WTC11 (cell line): ENCODE measurements at regions not wholly inside any gene's neighbourhood (a gene's known extent, or its start where the extent isn't known, plus 50 kb on each side); places are given as distances from the start of the nearest gene placed in this dataset.

Source experiments
- ATAC-seq: fragments of 200-7000 bp; cut with Tn5 transposase; 2 replicates; pipeline ENCODE4 v1.10.0; 2021; ENCODE audit warnings: mild to moderate bottlenecking, moderate library complexity
- CTCF ChIA-PET: fragments of 300-600 bp; sonication (Branson Sonifier 250); formaldehyde crosslinking; loops from one replicate; lab custom pipeline; 2021; ENCODE audit warnings: antibody characterized with exemption; lab: Charles Lee
- POLR2A ChIA-PET: fragments of 350-600 bp; sonication (Branson Sonifier 250); formaldehyde crosslinking; loops from one replicate; lab custom pipeline; 2021; ENCODE audit warnings: antibody characterized with exemption; lab: Charles Lee
- DNase-seq: peaks from one replicate; pipeline ENCODE4 v3.0.0; 2021; ENCODE audit warnings: low spot score
- H3K27ac Mint-ChIP-seq: 2 replicates; pipeline ENCODE4 v1.8.0; 2021; ENCODE audit warnings: mixed read lengths
- H3K27me3 Mint-ChIP-seq: 2 replicates; pipeline ENCODE4 v1.8.0; 2021; ENCODE audit warnings: low read depth, mild to moderate bottlenecking, moderate library complexity, mixed read lengths
- H3K36me3 Mint-ChIP-seq: 2 replicates; pipeline ENCODE4 v1.8.0; 2021; ENCODE audit warnings: mixed read lengths
- H3K4me1 Mint-ChIP-seq: 2 replicates; pipeline ENCODE4 v1.8.0; 2022; ENCODE audit warnings: mixed read lengths
- H3K4me3 Mint-ChIP-seq: 2 replicates; pipeline ENCODE4 v1.8.0; 2021; ENCODE audit warnings: mild to moderate bottlenecking, moderate library complexity, mixed read lengths
- H3K9me3 Mint-ChIP-seq: 2 replicates; pipeline ENCODE4 v1.8.0; 2021; ENCODE audit warnings: mixed read lengths
- ARID4B ChIP-seq: sonication (generic); formaldehyde crosslinking; IDR thresholded peaks from 2 replicates; pipeline ENCODE4 v1.8.0; 2023; ENCODE audit warnings: missing genetic modification reagents, mild to moderate bottlenecking, borderline replicate concordance
- CBFB ChIP-seq: sonication (generic); formaldehyde crosslinking; IDR thresholded peaks from 2 replicates; pipeline ENCODE4 v1.8.1; 2022; ENCODE audit warnings: mild to moderate bottlenecking, low read depth, missing genetic modification reagents
- CDX4 ChIP-seq: fragments of 250-450 bp; sonication (Bioruptor Pico); IDR thresholded peaks from 2 replicates; pipeline ENCODE4 v1.9.0; 2021; ENCODE audit warnings: moderate library complexity, mild to moderate bottlenecking, inconsistent platforms, borderline replicate concordance
- ELF4 ChIP-seq: sonication (generic); formaldehyde crosslinking; IDR thresholded peaks from 2 replicates; pipeline ENCODE4 v1.8.1; 2022; ENCODE audit warnings: low read depth, mild to moderate bottlenecking, moderate library complexity, missing genetic modification reagents
- ERG ChIP-seq: fragments of 250-450 bp; sonication (Bioruptor Pico); IDR thresholded peaks from 2 replicates; pipeline ENCODE4 v1.8.0; 2021; ENCODE audit warnings: mild to moderate bottlenecking
- ESRRA ChIP-seq: sonication (generic); formaldehyde crosslinking; IDR thresholded peaks from 2 replicates; pipeline ENCODE4 v1.8.1; 2022; ENCODE audit warnings: mild to moderate bottlenecking, missing genetic modification reagents, borderline replicate concordance
- FOXP4 ChIP-seq: sonication (generic); formaldehyde crosslinking; IDR thresholded peaks from 2 replicates; pipeline ENCODE4 v1.8.0; 2022; ENCODE audit warnings: mild to moderate bottlenecking, missing genetic modification reagents
- IRF2 ChIP-seq: sonication (generic); formaldehyde crosslinking; IDR thresholded peaks from 2 replicates; pipeline ENCODE4 v1.8.0; 2022; ENCODE audit warnings: low read depth, missing genetic modification reagents, borderline replicate concordance
- MXD4 ChIP-seq: fragments of 250-450 bp; sonication (Bioruptor Pico); IDR thresholded peaks from 2 replicates; pipeline ENCODE4 v1.8.0; 2021; ENCODE audit warnings: mild to moderate bottlenecking, moderate library complexity, borderline replicate concordance
- NR3C1 ChIP-seq: sonication (generic); formaldehyde crosslinking; conservative IDR thresholded peaks from 2 replicates; pipeline ENCODE4 v1.8.1; 2023; ENCODE audit warnings: low read depth, mild to moderate bottlenecking, missing genetic modification reagents
- RELA ChIP-seq: sonication (generic); formaldehyde crosslinking; IDR thresholded peaks from 2 replicates; pipeline ENCODE4 v1.8.1; 2022; ENCODE audit warnings: missing genetic modification reagents, mild to moderate bottlenecking, borderline replicate concordance
- RORB ChIP-seq: fragments of 250-450 bp; sonication (Bioruptor Pico); IDR thresholded peaks from 2 replicates; pipeline ENCODE4 v1.9.0; 2021; ENCODE audit warnings: mild to moderate bottlenecking
- SP1 ChIP-seq: sonication (generic); formaldehyde crosslinking; conservative IDR thresholded peaks from 2 replicates; pipeline ENCODE4 v1.8.1; 2022; ENCODE audit warnings: missing genetic modification reagents
- TEAD4 ChIP-seq: sonication (generic); formaldehyde crosslinking; IDR thresholded peaks from 2 replicates; pipeline ENCODE4 v1.8.0; 2022; ENCODE audit warnings: mild to moderate bottlenecking, missing genetic modification reagents
- ZNF317 ChIP-seq: sonication (generic); formaldehyde crosslinking; IDR thresholded peaks from 2 replicates; pipeline ENCODE4 v1.8.1; 2023; ENCODE audit warnings: low read depth, mild to moderate bottlenecking, moderate library complexity, missing genetic modification reagents, borderline replicate concordance
- ZNF396 ChIP-seq: fragments of 250-450 bp; sonication (Bioruptor Pico); IDR thresholded peaks from 2 replicates; pipeline ENCODE4 v1.8.0; 2021; ENCODE audit warnings: mild to moderate bottlenecking, moderate library complexity, borderline replicate concordance
- ZNF423 ChIP-seq: fragments of 250-450 bp; sonication (Bioruptor Pico); IDR thresholded peaks from 2 replicates; pipeline ENCODE4 v2.1.2; 2022; ENCODE audit warnings: mild to moderate bottlenecking, moderate library complexity
- TF ChIP-seq, protein P1 (sequence below): sonication (generic); formaldehyde crosslinking; conservative IDR thresholded peaks from 2 replicates; pipeline ENCODE4 v1.8.1; 2023; ENCODE audit warnings: mild to moderate bottlenecking, low read depth, missing genetic modification reagents, moderate library complexity
- TF ChIP-seq, protein P2 (sequence below): sonication (generic); formaldehyde crosslinking; IDR thresholded peaks from 2 replicates; pipeline ENCODE4 v1.8.1; 2023; ENCODE audit warnings: mild to moderate bottlenecking, moderate library complexity, missing genetic modification reagents

DNA sequence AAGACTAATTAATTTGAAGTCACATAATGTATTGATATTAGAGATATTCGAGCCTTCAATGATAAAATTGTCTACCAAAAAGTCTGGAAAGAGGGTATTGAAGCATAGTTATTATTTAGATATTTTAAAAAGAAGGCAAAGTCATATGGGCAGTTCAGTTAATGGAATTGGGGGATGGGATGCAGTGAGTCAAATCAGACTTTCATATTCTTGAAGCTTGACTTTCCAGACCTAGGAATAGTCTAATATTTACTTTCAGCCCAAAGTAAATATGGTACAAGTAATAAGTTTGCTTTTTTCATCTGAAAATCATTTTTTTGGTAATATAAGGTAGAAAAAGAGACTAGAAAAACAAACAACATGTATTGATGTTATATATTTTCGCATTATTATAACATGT, 2017.8 kb downstream of the C4orf33 start (continued):
- TF ChIP-seq NR3C1 (CRISPR knock-in tag): no peak
- TF ChIP-seq ELF4 (CRISPR knock-in tag): no peak
- no peak for TF ChIP-seq IRF2
- no peak for TF ChIP-seq ZNF317 (CRISPR knock-in tag)

DNA sequence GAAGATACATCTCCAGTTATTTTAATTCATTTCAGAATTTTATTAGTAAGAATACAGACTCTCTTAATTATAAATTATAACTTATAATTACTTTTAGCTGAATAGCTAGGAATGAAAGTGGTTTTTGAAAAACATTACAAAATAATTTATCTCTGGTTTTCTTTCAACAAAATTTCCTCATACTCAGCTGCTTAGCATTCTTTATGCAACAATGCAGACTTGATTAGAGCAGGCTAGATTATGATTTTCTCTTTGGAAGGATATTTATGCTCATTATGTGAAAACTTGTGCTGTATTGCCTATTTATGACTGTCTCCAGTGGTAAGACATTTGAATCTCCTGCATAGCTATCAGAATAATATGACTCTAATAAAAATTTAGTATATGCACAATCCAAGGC, 2023.7 kb downstream of the C4orf33 start:
- Mint-ChIP-seq H3K27ac (no peak overlapping the region), H3K9me3 (peaks cover 4% of the 10 kb centered on the region), H3K27me3 (no peaks in the 10 kb centered on the region), H3K36me3 (peaks cover 3% of the 10 kb centered on the region), H3K4me3 (no peak overlapping the region), H3K4me1 (no peaks in the 10 kb centered on the region)
- no peak for DNase-seq
- no peak for ATAC-seq
- ChIA-PET CTCF (no interaction called here), POLR2A (no interaction called here)
- TF ChIP-seq ZNF423 (CRISPR knock-in tag) (no peak), MXD4 (no peak), CBFB (CRISPR knock-in tag) (no peak), ERG (CRISPR knock-in tag) (no peak), FOXP4 (no peak), ZNF396 (CRISPR knock-in tag) (no peak), TEAD4 (CRISPR knock-in tag) (no peak), ESRRA (CRISPR knock-in tag) (no peak), RORB (CRISPR knock-in tag) (no peak)
- TF ChIP-seq, protein P1, sequence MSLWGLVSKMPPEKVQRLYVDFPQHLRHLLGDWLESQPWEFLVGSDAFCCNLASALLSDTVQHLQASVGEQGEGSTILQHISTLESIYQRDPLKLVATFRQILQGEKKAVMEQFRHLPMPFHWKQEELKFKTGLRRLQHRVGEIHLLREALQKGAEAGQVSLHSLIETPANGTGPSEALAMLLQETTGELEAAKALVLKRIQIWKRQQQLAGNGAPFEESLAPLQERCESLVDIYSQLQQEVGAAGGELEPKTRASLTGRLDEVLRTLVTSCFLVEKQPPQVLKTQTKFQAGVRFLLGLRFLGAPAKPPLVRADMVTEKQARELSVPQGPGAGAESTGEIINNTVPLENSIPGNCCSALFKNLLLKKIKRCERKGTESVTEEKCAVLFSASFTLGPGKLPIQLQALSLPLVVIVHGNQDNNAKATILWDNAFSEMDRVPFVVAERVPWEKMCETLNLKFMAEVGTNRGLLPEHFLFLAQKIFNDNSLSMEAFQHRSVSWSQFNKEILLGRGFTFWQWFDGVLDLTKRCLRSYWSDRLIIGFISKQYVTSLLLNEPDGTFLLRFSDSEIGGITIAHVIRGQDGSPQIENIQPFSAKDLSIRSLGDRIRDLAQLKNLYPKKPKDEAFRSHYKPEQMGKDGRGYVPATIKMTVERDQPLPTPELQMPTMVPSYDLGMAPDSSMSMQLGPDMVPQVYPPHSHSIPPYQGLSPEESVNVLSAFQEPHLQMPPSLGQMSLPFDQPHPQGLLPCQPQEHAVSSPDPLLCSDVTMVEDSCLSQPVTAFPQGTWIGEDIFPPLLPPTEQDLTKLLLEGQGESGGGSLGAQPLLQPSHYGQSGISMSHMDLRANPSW (CRISPR knock-in tag): no peak

DNA sequence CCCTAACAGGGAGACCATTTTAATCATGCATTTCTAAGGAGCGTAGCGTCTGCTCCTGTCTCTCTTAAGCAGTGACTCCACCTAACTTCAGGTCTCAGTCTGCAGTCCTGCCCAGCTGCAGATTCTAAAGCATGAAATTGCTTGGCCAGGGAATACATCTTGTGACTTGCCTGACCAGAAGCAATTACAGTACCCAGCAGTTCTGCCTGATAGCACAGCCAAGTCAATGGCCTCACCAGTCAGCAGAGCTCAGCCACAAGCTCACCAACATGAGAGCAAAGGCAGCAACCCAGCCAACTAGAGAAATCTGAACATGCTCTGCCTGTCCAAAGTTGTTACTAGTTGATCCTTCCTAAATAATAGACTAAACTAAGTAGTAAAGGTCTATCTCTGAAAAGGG, 2011.9 kb upstream of the PCDH10 start:
- Mint-ChIP-seq H3K4me1 (0 out of 2 replicates have a peak, but pooled peaks cover 4% of the 10 kb centered on the region), H3K27ac (no peak overlapping the region), H3K9me3 (peaks cover 3% of the 10 kb centered on the region; the same call in 1 of the 2 replicates), H3K4me3 (no peak overlapping the region), H3K36me3 (no peaks in the 10 kb centered on the region), H3K27me3 (no peaks in the 10 kb centered on the region)
- CTCF ChIA-PET: no interaction called here
- no peak for DNase-seq
- POLR2A ChIA-PET: no interaction called here
- ATAC-seq: no peak
- TF ChIP-seq FOXP4 (no peak), SP1 (CRISPR knock-in tag) (no peak), ZNF317 (CRISPR knock-in tag) (no peak), ARID4B (CRISPR knock-in tag) (no peak), RELA (CRISPR knock-in tag) (no peak), CDX4 (no peak)
- TF ChIP-seq, protein P2, sequence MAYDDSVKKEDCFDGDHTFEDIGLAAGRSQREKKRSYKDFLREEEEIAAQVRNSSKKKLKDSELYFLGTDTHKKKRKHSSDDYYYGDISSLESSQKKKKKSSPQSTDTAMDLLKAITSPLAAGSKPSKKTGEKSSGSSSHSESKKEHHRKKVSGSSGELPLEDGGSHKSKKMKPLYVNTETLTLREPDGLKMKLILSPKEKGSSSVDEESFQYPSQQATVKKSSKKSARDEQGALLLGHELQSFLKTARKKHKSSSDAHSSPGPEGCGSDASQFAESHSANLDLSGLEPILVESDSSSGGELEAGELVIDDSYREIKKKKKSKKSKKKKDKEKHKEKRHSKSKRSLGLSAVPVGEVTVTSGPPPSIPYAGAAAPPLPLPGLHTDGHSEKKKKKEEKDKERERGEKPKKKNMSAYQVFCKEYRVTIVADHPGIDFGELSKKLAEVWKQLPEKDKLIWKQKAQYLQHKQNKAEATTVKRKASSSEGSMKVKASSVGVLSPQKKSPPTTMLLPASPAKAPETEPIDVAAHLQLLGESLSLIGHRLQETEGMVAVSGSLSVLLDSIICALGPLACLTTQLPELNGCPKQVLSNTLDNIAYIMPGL: no peak
